WTC11 (cell line): ENCODE measurements at regions not wholly inside any gene's neighbourhood (a gene's known extent, or its start where the extent isn't known, plus 50 kb on each side); places are given as distances from the start of the nearest gene placed in this dataset.

Experiments
- ATAC-seq: fragments of 200-7000 bp; cut with Tn5 transposase; 2 replicates; pipeline ENCODE4 v1.10.0; 2021; ENCODE audit warnings: mild to moderate bottlenecking, moderate library complexity
- CTCF ChIA-PET: fragments of 300-600 bp; sonication (Branson Sonifier 250); formaldehyde crosslinking; loops from one replicate; lab custom pipeline; 2021; ENCODE audit warnings: antibody characterized with exemption; lab: Charles Lee
- POLR2A ChIA-PET: fragments of 350-600 bp; sonication (Branson Sonifier 250); formaldehyde crosslinking; loops from one replicate; lab custom pipeline; 2021; ENCODE audit warnings: antibody characterized with exemption; lab: Charles Lee
- DNase-seq: peaks from one replicate; pipeline ENCODE4 v3.0.0; 2021; ENCODE audit warnings: low spot score
- H3K27ac Mint-ChIP-seq: 2 replicates; pipeline ENCODE4 v1.8.0; 2021; ENCODE audit warnings: mixed read lengths
- H3K27me3 Mint-ChIP-seq: 2 replicates; pipeline ENCODE4 v1.8.0; 2021; ENCODE audit warnings: low read depth, mild to moderate bottlenecking, moderate library complexity, mixed read lengths
- H3K36me3 Mint-ChIP-seq: 2 replicates; pipeline ENCODE4 v1.8.0; 2021; ENCODE audit warnings: mixed read lengths
- H3K4me1 Mint-ChIP-seq: 2 replicates; pipeline ENCODE4 v1.8.0; 2022; ENCODE audit warnings: mixed read lengths
- H3K4me3 Mint-ChIP-seq: 2 replicates; pipeline ENCODE4 v1.8.0; 2021; ENCODE audit warnings: mild to moderate bottlenecking, moderate library complexity, mixed read lengths
- H3K9me3 Mint-ChIP-seq: 2 replicates; pipeline ENCODE4 v1.8.0; 2021; ENCODE audit warnings: mixed read lengths
- ETV6 ChIP-seq: sonication (generic); formaldehyde crosslinking; IDR thresholded peaks from 2 replicates; pipeline ENCODE4 v1.8.1; 2022; ENCODE audit warnings: mild to moderate bottlenecking, missing genetic modification reagents
- HMGA2 ChIP-seq: fragments of 250-450 bp; sonication (Bioruptor Pico); IDR thresholded peaks from 2 replicates; pipeline ENCODE4 v1.4.0; 2021; ENCODE audit warnings: mild to moderate bottlenecking, moderate library complexity
- NFE2L1 ChIP-seq: sonication (generic); formaldehyde crosslinking; IDR thresholded peaks from 2 replicates; pipeline ENCODE4 v1.8.1; 2023; ENCODE audit warnings: missing genetic modification reagents
- NR2C2 ChIP-seq: sonication (generic); formaldehyde crosslinking; IDR thresholded peaks from 2 replicates; pipeline ENCODE4 v1.8.0; 2022; ENCODE audit warnings: mild to moderate bottlenecking, missing genetic modification reagents
- RORB ChIP-seq: fragments of 250-450 bp; sonication (Bioruptor Pico); IDR thresholded peaks from 2 replicates; pipeline ENCODE4 v1.9.0; 2021; ENCODE audit warnings: mild to moderate bottlenecking
- SMAD3 ChIP-seq: sonication (generic); formaldehyde crosslinking; IDR thresholded peaks from 2 replicates; pipeline ENCODE4 v1.8.0; 2022; ENCODE audit warnings: missing genetic modification reagents, mild to moderate bottlenecking, borderline replicate concordance
- ZNF121 ChIP-seq: sonication (generic); formaldehyde crosslinking; IDR thresholded peaks from 2 replicates; pipeline ENCODE4 v1.8.0; 2023; ENCODE audit warnings: missing genetic modification reagents
- ZNF396 ChIP-seq: fragments of 250-450 bp; sonication (Bioruptor Pico); IDR thresholded peaks from 2 replicates; pipeline ENCODE4 v1.8.0; 2021; ENCODE audit warnings: mild to moderate bottlenecking, moderate library complexity, borderline replicate concordance
- TF ChIP-seq, protein P1 (sequence below): fragments of 250-450 bp; sonication (Bioruptor Pico); IDR thresholded peaks from 2 replicates; pipeline ENCODE4 v1.9.0; 2021; ENCODE audit warnings: mild to moderate bottlenecking, borderline replicate concordance
- TF ChIP-seq, protein P2 (sequence below): sonication (generic); formaldehyde crosslinking; IDR thresholded peaks from 2 replicates; pipeline ENCODE4 v1.8.1; 2022; ENCODE audit warnings: missing genetic modification reagents, borderline replicate concordance
- TF ChIP-seq, protein P3 (sequence below): fragments of 200-600 bp; IDR thresholded peaks from 2 replicates; pipeline ENCODE4 v1.8.0; 2022; ENCODE audit warnings: antibody characterized with exemption
- TF ChIP-seq, protein P4 (sequence below): fragments of 250-450 bp; sonication (Bioruptor Pico); IDR thresholded peaks from 2 replicates; pipeline ENCODE4 v1.9.0; 2021; ENCODE audit warnings: mild to moderate bottlenecking
- TF ChIP-seq, protein P5 (sequence below): sonication (generic); formaldehyde crosslinking; IDR thresholded peaks from 2 replicates; pipeline ENCODE4 v1.8.0; 2022; ENCODE audit warnings: missing genetic modification reagents

DNA sequence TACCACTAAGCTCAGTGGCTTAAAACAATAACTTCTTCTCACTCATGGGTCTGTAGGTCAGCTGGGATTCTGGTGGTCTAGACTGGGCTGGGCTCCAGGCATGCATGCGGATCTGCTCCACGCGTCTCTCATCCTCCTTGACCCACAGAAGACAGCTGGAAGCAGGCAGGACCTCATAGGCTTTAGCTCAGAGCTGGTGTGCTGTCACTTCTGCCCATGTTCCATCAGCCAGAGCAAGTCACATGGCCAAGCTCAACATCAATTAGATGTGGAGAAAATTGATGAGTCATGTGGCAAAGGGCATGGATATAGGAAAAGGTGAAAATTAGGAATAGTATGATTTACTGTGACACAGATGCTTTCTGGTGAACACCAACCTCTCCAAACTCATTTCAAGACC is 57.4 kb upstream of the PSMF1 start:
- DNase-seq (no peak), ATAC-seq (no peak)
- H3K27me3 Mint-ChIP-seq: peaks cover 18% of the 10 kb centered on the region
- no peak overlapping the region for H3K27ac Mint-ChIP-seq
- no peaks in the 10 kb centered on the region; the same call in 1 of the 2 replicates for H3K9me3 Mint-ChIP-seq
- H3K36me3 Mint-ChIP-seq: no peaks in the 10 kb centered on the region
- H3K4me1 Mint-ChIP-seq: peaks cover 6% of the 10 kb centered on the region
- POLR2A ChIA-PET: no interaction called here
- TF ChIP-seq NR2C2 (CRISPR knock-in tag): no peak
- TF ChIP-seq, protein P1, sequence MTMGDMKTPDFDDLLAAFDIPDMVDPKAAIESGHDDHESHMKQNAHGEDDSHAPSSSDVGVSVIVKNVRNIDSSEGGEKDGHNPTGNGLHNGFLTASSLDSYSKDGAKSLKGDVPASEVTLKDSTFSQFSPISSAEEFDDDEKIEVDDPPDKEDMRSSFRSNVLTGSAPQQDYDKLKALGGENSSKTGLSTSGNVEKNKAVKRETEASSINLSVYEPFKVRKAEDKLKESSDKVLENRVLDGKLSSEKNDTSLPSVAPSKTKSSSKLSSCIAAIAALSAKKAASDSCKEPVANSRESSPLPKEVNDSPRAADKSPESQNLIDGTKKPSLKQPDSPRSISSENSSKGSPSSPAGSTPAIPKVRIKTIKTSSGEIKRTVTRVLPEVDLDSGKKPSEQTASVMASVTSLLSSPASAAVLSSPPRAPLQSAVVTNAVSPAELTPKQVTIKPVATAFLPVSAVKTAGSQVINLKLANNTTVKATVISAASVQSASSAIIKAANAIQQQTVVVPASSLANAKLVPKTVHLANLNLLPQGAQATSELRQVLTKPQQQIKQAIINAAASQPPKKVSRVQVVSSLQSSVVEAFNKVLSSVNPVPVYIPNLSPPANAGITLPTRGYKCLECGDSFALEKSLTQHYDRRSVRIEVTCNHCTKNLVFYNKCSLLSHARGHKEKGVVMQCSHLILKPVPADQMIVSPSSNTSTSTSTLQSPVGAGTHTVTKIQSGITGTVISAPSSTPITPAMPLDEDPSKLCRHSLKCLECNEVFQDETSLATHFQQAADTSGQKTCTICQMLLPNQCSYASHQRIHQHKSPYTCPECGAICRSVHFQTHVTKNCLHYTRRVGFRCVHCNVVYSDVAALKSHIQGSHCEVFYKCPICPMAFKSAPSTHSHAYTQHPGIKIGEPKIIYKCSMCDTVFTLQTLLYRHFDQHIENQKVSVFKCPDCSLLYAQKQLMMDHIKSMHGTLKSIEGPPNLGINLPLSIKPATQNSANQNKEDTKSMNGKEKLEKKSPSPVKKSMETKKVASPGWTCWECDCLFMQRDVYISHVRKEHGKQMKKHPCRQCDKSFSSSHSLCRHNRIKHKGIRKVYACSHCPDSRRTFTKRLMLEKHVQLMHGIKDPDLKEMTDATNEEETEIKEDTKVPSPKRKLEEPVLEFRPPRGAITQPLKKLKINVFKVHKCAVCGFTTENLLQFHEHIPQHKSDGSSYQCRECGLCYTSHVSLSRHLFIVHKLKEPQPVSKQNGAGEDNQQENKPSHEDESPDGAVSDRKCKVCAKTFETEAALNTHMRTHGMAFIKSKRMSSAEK (CRISPR knock-in tag): no peak
- TF ChIP-seq ZNF121 (CRISPR knock-in tag): no peak
- no peak for TF ChIP-seq HMGA2 (CRISPR knock-in tag)
- TF ChIP-seq, protein P2, sequence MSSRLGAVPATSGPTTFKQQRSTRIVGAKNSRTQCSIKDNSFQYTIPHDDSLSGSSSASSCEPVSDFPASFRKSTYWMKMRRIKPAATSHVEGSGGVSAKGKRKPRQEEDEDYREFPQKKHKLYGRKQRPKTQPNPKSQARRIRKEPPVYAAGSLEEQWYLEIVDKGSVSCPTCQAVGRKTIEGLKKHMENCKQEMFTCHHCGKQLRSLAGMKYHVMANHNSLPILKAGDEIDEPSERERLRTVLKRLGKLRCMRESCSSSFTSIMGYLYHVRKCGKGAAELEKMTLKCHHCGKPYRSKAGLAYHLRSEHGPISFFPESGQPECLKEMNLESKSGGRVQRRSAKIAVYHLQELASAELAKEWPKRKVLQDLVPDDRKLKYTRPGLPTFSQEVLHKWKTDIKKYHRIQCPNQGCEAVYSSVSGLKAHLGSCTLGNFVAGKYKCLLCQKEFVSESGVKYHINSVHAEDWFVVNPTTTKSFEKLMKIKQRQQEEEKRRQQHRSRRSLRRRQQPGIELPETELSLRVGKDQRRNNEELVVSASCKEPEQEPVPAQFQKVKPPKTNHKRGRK (CRISPR knock-in tag): no peak
- TF ChIP-seq, protein P3, sequence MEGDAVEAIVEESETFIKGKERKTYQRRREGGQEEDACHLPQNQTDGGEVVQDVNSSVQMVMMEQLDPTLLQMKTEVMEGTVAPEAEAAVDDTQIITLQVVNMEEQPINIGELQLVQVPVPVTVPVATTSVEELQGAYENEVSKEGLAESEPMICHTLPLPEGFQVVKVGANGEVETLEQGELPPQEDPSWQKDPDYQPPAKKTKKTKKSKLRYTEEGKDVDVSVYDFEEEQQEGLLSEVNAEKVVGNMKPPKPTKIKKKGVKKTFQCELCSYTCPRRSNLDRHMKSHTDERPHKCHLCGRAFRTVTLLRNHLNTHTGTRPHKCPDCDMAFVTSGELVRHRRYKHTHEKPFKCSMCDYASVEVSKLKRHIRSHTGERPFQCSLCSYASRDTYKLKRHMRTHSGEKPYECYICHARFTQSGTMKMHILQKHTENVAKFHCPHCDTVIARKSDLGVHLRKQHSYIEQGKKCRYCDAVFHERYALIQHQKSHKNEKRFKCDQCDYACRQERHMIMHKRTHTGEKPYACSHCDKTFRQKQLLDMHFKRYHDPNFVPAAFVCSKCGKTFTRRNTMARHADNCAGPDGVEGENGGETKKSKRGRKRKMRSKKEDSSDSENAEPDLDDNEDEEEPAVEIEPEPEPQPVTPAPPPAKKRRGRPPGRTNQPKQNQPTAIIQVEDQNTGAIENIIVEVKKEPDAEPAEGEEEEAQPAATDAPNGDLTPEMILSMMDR: no peak
- no peak for TF ChIP-seq RORB (CRISPR knock-in tag)
- no peak for TF ChIP-seq SMAD3
- no peak for TF ChIP-seq NFE2L1 (CRISPR knock-in tag)
- TF ChIP-seq, protein P4, sequence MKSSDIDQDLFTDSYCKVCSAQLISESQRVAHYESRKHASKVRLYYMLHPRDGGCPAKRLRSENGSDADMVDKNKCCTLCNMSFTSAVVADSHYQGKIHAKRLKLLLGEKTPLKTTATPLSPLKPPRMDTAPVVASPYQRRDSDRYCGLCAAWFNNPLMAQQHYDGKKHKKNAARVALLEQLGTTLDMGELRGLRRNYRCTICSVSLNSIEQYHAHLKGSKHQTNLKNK (CRISPR knock-in tag): no peak
- TF ChIP-seq ZNF396 (CRISPR knock-in tag): no peak
- no peak for TF ChIP-seq ETV6 (CRISPR knock-in tag)
- TF ChIP-seq, protein P5, sequence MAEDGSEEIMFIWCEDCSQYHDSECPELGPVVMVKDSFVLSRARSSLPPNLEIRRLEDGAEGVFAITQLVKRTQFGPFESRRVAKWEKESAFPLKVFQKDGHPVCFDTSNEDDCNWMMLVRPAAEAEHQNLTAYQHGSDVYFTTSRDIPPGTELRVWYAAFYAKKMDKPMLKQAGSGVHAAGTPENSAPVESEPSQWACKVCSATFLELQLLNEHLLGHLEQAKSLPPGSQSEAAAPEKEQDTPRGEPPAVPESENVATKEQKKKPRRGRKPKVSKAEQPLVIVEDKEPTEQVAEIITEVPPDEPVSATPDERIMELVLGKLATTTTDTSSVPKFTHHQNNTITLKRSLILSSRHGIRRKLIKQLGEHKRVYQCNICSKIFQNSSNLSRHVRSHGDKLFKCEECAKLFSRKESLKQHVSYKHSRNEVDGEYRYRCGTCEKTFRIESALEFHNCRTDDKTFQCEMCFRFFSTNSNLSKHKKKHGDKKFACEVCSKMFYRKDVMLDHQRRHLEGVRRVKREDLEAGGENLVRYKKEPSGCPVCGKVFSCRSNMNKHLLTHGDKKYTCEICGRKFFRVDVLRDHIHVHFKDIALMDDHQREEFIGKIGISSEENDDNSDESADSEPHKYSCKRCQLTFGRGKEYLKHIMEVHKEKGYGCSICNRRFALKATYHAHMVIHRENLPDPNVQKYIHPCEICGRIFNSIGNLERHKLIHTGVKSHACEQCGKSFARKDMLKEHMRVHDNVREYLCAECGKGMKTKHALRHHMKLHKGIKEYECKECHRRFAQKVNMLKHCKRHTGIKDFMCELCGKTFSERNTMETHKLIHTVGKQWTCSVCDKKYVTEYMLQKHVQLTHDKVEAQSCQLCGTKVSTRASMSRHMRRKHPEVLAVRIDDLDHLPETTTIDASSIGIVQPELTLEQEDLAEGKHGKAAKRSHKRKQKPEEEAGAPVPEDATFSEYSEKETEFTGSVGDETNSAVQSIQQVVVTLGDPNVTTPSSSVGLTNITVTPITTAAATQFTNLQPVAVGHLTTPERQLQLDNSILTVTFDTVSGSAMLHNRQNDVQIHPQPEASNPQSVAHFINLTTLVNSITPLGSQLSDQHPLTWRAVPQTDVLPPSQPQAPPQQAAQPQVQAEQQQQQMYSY (CRISPR knock-in tag): no peak
- CTCF ChIA-PET: interaction anchor here (0.8 kb wide), 1 partner anchor 53 kb away, joined by 3 read pairs; no protein-coding TSS in a partner anchor
- H3K4me3 Mint-ChIP-seq: no peak overlapping the region
